GM12878 (cell line): ENCODE measurements at regions not wholly inside any gene's neighbourhood (a gene's known extent, or its start where the extent isn't known, plus 50 kb on each side); places are given as distances from the start of the nearest gene placed in this dataset.

Experiments used
- ATAC-seq: fragments of 200-7000 bp; cut with Tn5 transposase; 3 replicates; pipeline ENCODE4 v1.9.1; 2020; ENCODE audit warnings: mild to moderate bottlenecking, moderate library complexity
- BruUV-seq: library from RNA; stranded (reverse); fragments of 400-500 nt; replicated peaks from 2 replicates; lab custom pipeline; 2021; lab: Mats Ljungman, UMichigan
- CTCF ChIA-PET: fragments of 300-600 bp; sonication (Branson Sonifier 250); formaldehyde crosslinking; extraction: SDS; loops from one replicate; lab custom pipeline; 2021; ENCODE audit warnings: inconsistent platforms; lab: Yijun Ruan, JAX
- POLR2A ChIA-PET: fragments of 350-600 bp; formaldehyde crosslinking; extraction: SDS; loops from one replicate; lab custom pipeline; 2021; ENCODE audit warnings: inconsistent platforms; lab: Charles Lee
- RAD21 ChIA-PET: fragments of 300-600 bp; sonication (Branson Sonifier 250); formaldehyde crosslinking; loops from one replicate; lab custom pipeline; 2023; ENCODE audit warnings: antibody characterized with exemption; ENCODE audit not compliant: unreplicated experiment; lab: Charles Lee
- SMC1A ChIA-PET: fragments of 300-600 bp; sonication (Branson Sonifier 250); formaldehyde crosslinking; loops from one replicate; lab custom pipeline; 2023; ENCODE audit not compliant: unreplicated experiment, uncharacterized antibody; lab: Charles Lee
- DNase-seq: peaks from one replicate; pipeline ENCODE4 v3.0.0-alpha.2; 2011; ENCODE audit warnings: low read depth, low spot score
- FAIRE-seq: peaks from 3 replicates; lab custom pipeline; 2011; peaks lifted over from hg19 to GRCh38; lab: Jason Lieb, UNC
- H2AFZ ChIP-seq: 2 replicates; pipeline ENCODE4 v1.6.0; 2011; ENCODE audit warnings: low read depth, low read length, control low read depth; ENCODE audit not compliant: control insufficient read depth
- H3K27ac ChIP-seq: 2 replicates; pipeline ENCODE4 v1.5.1; 2011; ENCODE audit warnings: control low read depth; ENCODE audit not compliant: control insufficient read depth, insufficient read depth
- H3K27me3 ChIP-seq, 2 experiments: replicated peaks in 1 of 2; 2 replicates each; pipeline versions ENCODE4 v1.6.0 to v1.6.1; 2011; ENCODE audit warnings: low read length in 1 of 2; ENCODE audit not compliant: control insufficient read depth in 2 of 2, insufficient read depth in 2 of 2
- H3K36me3 ChIP-seq, 2 experiments: 2 replicates each; pipeline ENCODE4 v1.5.1; 2011; ENCODE audit warnings: low read length in 1 of 2; ENCODE audit not compliant: control insufficient read depth in 2 of 2, insufficient read depth in 2 of 2
- H3K4me1 ChIP-seq: 2 replicates; pipeline ENCODE4 v1.6.1; 2011; ENCODE audit warnings: mild to moderate bottlenecking, low read length, moderate library complexity, mixed read lengths; ENCODE audit not compliant: control insufficient read depth, insufficient read depth
- H3K4me2 ChIP-seq: 2 replicates; pipeline ENCODE4 v1.6.0; 2011; ENCODE audit warnings: control low read depth; ENCODE audit not compliant: control insufficient read depth, insufficient read depth
- H3K4me3 ChIP-seq: fragments of 200-600 bp; sonication (generic); 2 replicates; pipeline ENCODE4 v1.5.1; 2016
- H3K79me2 ChIP-seq: 2 replicates; pipeline ENCODE4 v1.6.0; 2011; ENCODE audit warnings: low read length; ENCODE audit not compliant: control insufficient read depth, insufficient read depth
- H3K9ac ChIP-seq: 2 replicates; pipeline ENCODE4 v1.8.0; 2011; ENCODE audit warnings: low read length, control low read depth, mixed read lengths; ENCODE audit not compliant: control insufficient read depth, insufficient read depth
- H3K9me3 ChIP-seq: replicated peaks from 3 replicates; pipeline ENCODE4 v1.5.1; 2011; ENCODE audit warnings: mild to moderate bottlenecking, low read length; ENCODE audit not compliant: control insufficient read depth, insufficient read depth
- H4K20me1 ChIP-seq: 2 replicates; pipeline ENCODE4 v1.6.0; 2011; ENCODE audit not compliant: control insufficient read depth, insufficient read depth
- CREB1 ChIP-seq: IDR thresholded peaks from 2 replicates; pipeline ENCODE4 v1.6.1; 2012; ENCODE audit warnings: low read depth, mild to moderate bottlenecking, inconsistent platforms
- DPF2 ChIP-seq: fragments of 450-650 bp; IDR thresholded peaks from 2 replicates; pipeline ENCODE4 v1.6.1; 2017; ENCODE audit warnings: mild to moderate bottlenecking
- EGR1 ChIP-seq, 2 experiments: IDR thresholded peaks; 1 replicate in 1 of 2; 2 replicates in 1 of 2; pipeline ENCODE4 v1.6.1; 2011 to 2012; ENCODE audit warnings: low read depth in 2 of 2, low read length in 2 of 2, borderline replicate concordance in 1 of 2, mild to moderate bottlenecking in 1 of 2, moderate library complexity in 1 of 2
- FOS ChIP-seq: IDR thresholded peaks from 3 replicates; pipeline ENCODE4 v1.6.1; 2011; ENCODE audit warnings: borderline replicate concordance; ENCODE audit not compliant: insufficient read length; ENCODE audit errors: extremely low read depth
- GABPA ChIP-seq: IDR thresholded peaks from 2 replicates; pipeline ENCODE4 v1.6.1; 2014; ENCODE audit warnings: antibody characterized with exemption, low read depth, mild to moderate bottlenecking, inconsistent platforms
- IRF4 ChIP-seq: IDR thresholded peaks from 2 replicates; pipeline ENCODE4 v1.6.1; 2011; ENCODE audit warnings: low read depth, low read length
- POLR2AphosphoS2 ChIP-seq: IDR thresholded peaks from 2 replicates; pipeline ENCODE4 v1.6.1; 2011; ENCODE audit warnings: low read depth, mild to moderate bottlenecking, low read length, improper control_type of control experiment, moderate library complexity
- STAT3 ChIP-seq: IDR thresholded peaks from 2 replicates; pipeline ENCODE4 v1.6.1; 2011; ENCODE audit warnings: low read depth, low read length, improper control_type of control experiment
- YBX1 ChIP-seq: fragments of 450-650 bp; IDR thresholded peaks from 2 replicates; pipeline ENCODE4 v1.6.1; 2016; ENCODE audit warnings: antibody characterized with exemption
- WGBS: methylation state at CpG from one replicate; pipeline ENCODE4 v1.1.6; 2016; ENCODE audit warnings: low lambda C conversion rate; ENCODE audit not compliant: insufficient replicate concordance, insufficient coverage; ENCODE audit errors: missing lambda C conversion rate; 5-methylcytosine and 5-hydroxymethylcytosine counted together
- in situ Hi-C: fragments of 300-500 bp; cut with MboI; formaldehyde crosslinking; loops from 9 replicates; pipeline ENCODE4 v1.14.3; 2018; ENCODE audit warnings: mixed read lengths
- intact Hi-C: fragments of 100-400 bp; cut with micrococcal nuclease; formaldehyde crosslinking; loops from one replicate; pipeline ENCODE4 v1.14.2; 2022; ENCODE audit not compliant: unreplicated experiment
- TF ChIP-seq, protein P1 (sequence below): fragments of 450-650 bp; IDR thresholded peaks from 2 replicates; pipeline ENCODE4 v1.6.1; 2016; ENCODE audit warnings: mild to moderate bottlenecking
- TF ChIP-seq, protein P2 (sequence below): fragments of 450-650 bp; IDR thresholded peaks from 2 replicates; pipeline ENCODE4 v1.6.1; 2018; ENCODE audit warnings: borderline replicate concordance, mild to moderate bottlenecking; ENCODE audit not compliant: partially characterized antibody

DNA sequence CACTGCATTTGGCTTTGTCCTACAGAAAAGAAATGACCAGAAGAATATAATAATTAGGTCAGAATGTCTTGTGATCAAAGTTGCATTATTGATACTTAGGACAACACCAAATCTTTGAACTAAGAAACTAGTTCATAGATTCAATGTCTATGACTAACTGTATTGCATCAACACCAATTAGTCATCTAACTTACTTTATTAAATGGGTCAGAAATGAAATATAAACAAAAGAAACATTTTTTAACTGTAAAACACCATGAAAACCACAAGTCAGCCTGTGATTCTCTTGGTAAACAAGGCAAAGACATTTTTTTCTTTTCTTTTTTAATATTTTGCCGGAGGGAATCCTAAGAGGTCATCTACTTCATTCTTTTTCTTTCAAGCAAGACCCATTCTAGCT lies 114.1 kb upstream of the HDDC2 start:
- 53% methylated on average over 1 of the region's 1 CpG for WGBS
- no peaks in the 10 kb centered on the region for H3K4me1 ChIP-seq
- FAIRE-seq = no peak
- no peaks in the 10 kb centered on the region for H3K79me2 ChIP-seq
- intact Hi-C loops = no loop called here
- no peaks in the 10 kb centered on the region for H3K27me3 ChIP-seq
- ChIA-PET SMC1A (no interaction called here), RAD21 (no interaction called here), POLR2A (no interaction called here), CTCF (no interaction called here)
- in situ Hi-C loops = no loop called here
- no peak overlapping the region for H2AFZ ChIP-seq
- no peak for TF ChIP-seq FOS
- TF ChIP-seq CREB1 = no peak
- TF ChIP-seq, protein P1, sequence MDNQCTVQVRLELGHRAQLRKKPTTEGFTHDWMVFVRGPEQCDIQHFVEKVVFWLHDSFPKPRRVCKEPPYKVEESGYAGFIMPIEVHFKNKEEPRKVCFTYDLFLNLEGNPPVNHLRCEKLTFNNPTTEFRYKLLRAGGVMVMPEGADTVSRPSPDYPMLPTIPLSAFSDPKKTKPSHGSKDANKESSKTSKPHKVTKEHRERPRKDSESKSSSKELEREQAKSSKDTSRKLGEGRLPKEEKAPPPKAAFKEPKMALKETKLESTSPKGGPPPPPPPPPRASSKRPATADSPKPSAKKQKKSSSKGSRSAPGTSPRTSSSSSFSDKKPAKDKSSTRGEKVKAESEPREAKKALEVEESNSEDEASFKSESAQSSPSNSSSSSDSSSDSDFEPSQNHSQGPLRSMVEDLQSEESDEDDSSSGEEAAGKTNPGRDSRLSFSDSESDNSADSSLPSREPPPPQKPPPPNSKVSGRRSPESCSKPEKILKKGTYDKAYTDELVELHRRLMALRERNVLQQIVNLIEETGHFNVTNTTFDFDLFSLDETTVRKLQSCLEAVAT = no peak
- TF ChIP-seq POLR2AphosphoS2 = no peak
- no peak for TF ChIP-seq EGR1 (IDR thresholded peaks at IDR 0.05; ENCODE audit: borderline replicate concordance in 1 of 2, low read depth in 2 of 2, low read length in 2 of 2)
- TF ChIP-seq GABPA = no peak
- TF ChIP-seq, protein P2, sequence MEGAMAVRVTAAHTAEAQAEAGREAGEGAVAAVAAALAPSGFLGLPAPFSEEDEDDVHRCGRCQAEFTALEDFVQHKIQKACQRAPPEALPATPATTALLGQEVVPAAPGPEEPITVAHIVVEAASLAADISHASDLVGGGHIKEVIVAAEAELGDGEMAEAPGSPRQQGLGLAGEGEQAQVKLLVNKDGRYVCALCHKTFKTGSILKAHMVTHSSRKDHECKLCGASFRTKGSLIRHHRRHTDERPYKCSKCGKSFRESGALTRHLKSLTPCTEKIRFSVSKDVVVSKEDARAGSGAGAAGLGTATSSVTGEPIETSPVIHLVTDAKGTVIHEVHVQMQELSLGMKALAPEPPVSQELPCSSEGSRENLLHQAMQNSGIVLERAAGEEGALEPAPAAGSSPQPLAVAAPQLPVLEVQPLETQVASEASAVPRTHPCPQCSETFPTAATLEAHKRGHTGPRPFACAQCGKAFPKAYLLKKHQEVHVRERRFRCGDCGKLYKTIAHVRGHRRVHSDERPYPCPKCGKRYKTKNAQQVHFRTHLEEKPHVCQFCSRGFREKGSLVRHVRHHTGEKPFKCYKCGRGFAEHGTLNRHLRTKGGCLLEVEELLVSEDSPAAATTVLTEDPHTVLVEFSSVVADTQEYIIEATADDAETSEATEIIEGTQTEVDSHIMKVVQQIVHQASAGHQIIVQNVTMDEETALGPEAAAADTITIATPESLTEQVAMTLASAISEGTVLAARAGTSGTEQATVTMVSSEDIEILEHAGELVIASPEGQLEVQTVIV = no peak
- no peak for TF ChIP-seq IRF4
- no peak for TF ChIP-seq STAT3
- no peak for TF ChIP-seq DPF2
- no peak for TF ChIP-seq YBX1
- no peak overlapping the region for H3K27ac ChIP-seq
- no TSS peak for BruUV-seq
- no peak overlapping the region for H3K9ac ChIP-seq
- no peaks in the 10 kb centered on the region for H3K9me3 ChIP-seq
- H3K36me3 ChIP-seq = no peaks in the 10 kb centered on the region
- ATAC-seq = no peak
- no peaks in the 10 kb centered on the region for H4K20me1 ChIP-seq
- DNase-seq = no peak
- no peak overlapping the region for H3K4me3 ChIP-seq
- no peak overlapping the region for H3K4me2 ChIP-seq
